ENCODE measurements at regions not wholly inside any gene's neighbourhood (a gene's known extent, or its start where the extent isn't known, plus 50 kb on each side); places are given as distances from the start of the nearest gene placed in this dataset.
A peak's percentile ranks its signal among the peaks of the same experiment; 100 is the strongest.

- Histone ChIP-seq H3K9ac (no peak overlapping the region), H3K4me1 (peaks cover 55% of the 10 kb centered on the region), H3K4me3 (ENCODE audit: low read depth, low read length) (no peak overlapping the region), H3K9me3 (ENCODE audit: control insufficient read depth, low read length) (no peaks in the 10 kb centered on the region), H3K27ac (peak overlapping the region; percentile 50), H3K79me2 (no peaks in the 10 kb centered on the region), H2AFZ (no peak overlapping the region), H3K27me3 (ENCODE audit: control insufficient read depth, insufficient read depth, low read length) (no peaks in the 10 kb centered on the region), H3K4me2 (ENCODE audit: low read length) (no peak overlapping the region), H3K36me3 (ENCODE audit: control insufficient read depth, insufficient read depth, low read length) (no peaks in the 10 kb centered on the region)
- no peak for TF ChIP-seq CTCF (IDR thresholded peaks at IDR 0.05)
Observed at GRCh38 chr2:43074592-43075053, 151.8 kb downstream of the ZFP36L2 start.

- Histone ChIP-seq H3K27me3 (ENCODE audit: control insufficient read depth, insufficient read depth, low read length) (no peaks in the 10 kb centered on the region), H2AFZ (no peak overlapping the region), H3K9me3 (ENCODE audit: control insufficient read depth, low read length) (no peaks in the 10 kb centered on the region), H3K4me1 (peaks cover 55% of the 10 kb centered on the region), H3K9ac (no peak overlapping the region), H3K4me3 (ENCODE audit: low read depth, low read length) (no peak overlapping the region), H3K4me2 (ENCODE audit: low read length) (no peak overlapping the region), H3K79me2 (no peaks in the 10 kb centered on the region), H3K36me3 (ENCODE audit: control insufficient read depth, insufficient read depth, low read length) (no peaks in the 10 kb centered on the region), H3K27ac (no peak overlapping the region)
- TF ChIP-seq CTCF (IDR thresholded peaks at IDR 0.05) = no peak
Observed at GRCh38 chr2:43074052-43074451, 152.4 kb downstream of the ZFP36L2 start.

- Histone ChIP-seq H3K4me1 (peaks cover 55% of the 10 kb centered on the region), H3K27me3 (ENCODE audit: control insufficient read depth, insufficient read depth, low read length) (no peaks in the 10 kb centered on the region), H3K9ac (no peak overlapping the region), H3K4me3 (ENCODE audit: low read depth, low read length) (no peak overlapping the region), H3K36me3 (ENCODE audit: control insufficient read depth, insufficient read depth, low read length) (no peaks in the 10 kb centered on the region), H3K27ac (no peak overlapping the region), H2AFZ (no peak overlapping the region), H3K4me2 (ENCODE audit: low read length) (no peak overlapping the region), H3K9me3 (ENCODE audit: control insufficient read depth, low read length) (no peaks in the 10 kb centered on the region), H3K79me2 (no peaks in the 10 kb centered on the region)
- TF ChIP-seq CTCF (IDR thresholded peaks at IDR 0.05) = no peak
Observed at GRCh38 chr2:43073401-43073825, 153.0 kb downstream of the ZFP36L2 start.

GRCh38 chr2:43071599-43072550 is 154.5 kb downstream of the ZFP36L2 start:
- Histone ChIP-seq H3K9me3 (ENCODE audit: control insufficient read depth, low read length) (no peaks in the 10 kb centered on the region), H3K27me3 (ENCODE audit: control insufficient read depth, insufficient read depth, low read length) (no peaks in the 10 kb centered on the region), H3K4me3 (ENCODE audit: low read depth, low read length) (no peak overlapping the region), H3K9ac (no peak overlapping the region), H3K27ac (peak overlapping the region; percentile 52), H2AFZ (peak overlapping the region; percentile 34), H3K4me2 (ENCODE audit: low read length) (no peak overlapping the region), H3K4me1 (peaks cover 55% of the 10 kb centered on the region), H3K79me2 (no peaks in the 10 kb centered on the region), H3K36me3 (ENCODE audit: control insufficient read depth, insufficient read depth, low read length) (no peaks in the 10 kb centered on the region)
- no peak for TF ChIP-seq CTCF (IDR thresholded peaks at IDR 0.05)

All from parathyroid adenoma (tissue), 2 donors.